ENCODE measurements at regions not wholly inside any gene's neighbourhood (a gene's known extent, or its start where the extent isn't known, plus 50 kb on each side); places are given as distances from the start of the nearest gene placed in this dataset.

DNA sequence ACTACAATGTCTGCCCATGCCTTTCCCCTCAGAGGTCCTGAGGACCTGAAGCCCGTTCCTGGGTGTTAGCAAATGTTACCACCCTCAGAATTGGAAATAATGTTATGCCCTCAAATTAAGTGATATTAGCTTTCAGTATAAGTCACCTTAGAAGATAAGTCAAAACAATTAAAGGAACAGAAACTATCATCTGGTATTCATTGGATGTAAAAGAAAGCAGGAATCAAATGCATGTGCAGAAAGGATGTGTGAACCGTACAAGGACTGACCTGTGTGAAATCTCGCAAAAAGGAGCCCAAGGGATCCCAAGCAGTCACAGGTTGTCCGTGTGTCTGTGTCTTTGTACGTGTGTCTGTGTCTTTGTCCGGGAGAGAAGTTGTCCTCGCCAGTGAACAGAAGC, 51.6 kb upstream of the TAB2 start:
- H3K27ac Mint-ChIP-seq = no peak overlapping the region
- H3K36me3 Mint-ChIP-seq (ENCODE audit: low read depth) = no peaks in the 10 kb centered on the region
- H3K4me3 Mint-ChIP-seq = no peak overlapping the region
- no peak for DNase-seq
- CTCF ChIA-PET = no interaction called here
- H3K9me3 ChIP-seq (ENCODE audit: control insufficient read depth in 1 of 2, insufficient read depth in 1 of 2, low read length in 2 of 2) = no peaks in the 10 kb centered on the region
- no peak overlapping the region for H3K4me3 ChIP-seq (ENCODE audit: low read length)
- H3K4me1 ChIP-seq (ENCODE audit: insufficient read depth, low read length) = peaks cover 33% of the 10 kb centered on the region
- no peak for ATAC-seq (ENCODE audit: poor library complexity)
- H3K36me3 ChIP-seq (ENCODE audit: insufficient read depth, low read length) = no peaks in the 10 kb centered on the region
- no peaks in the 10 kb centered on the region for H3K9me3 Mint-ChIP-seq
- no peaks in the 10 kb centered on the region for H3K27me3 ChIP-seq (ENCODE audit: control insufficient read depth in 1 of 2, insufficient read depth in 2 of 2, low read length in 2 of 2)
- intact Hi-C loops (cut with DNase I, micrococcal nuclease) = loop anchor here in 1 of 2 experiments (5.0 kb wide), 1 partner anchor 51 kb away; the partner anchor contains the start of gene TAB2
- H3K4me1 Mint-ChIP-seq (ENCODE audit: low read depth) = peaks cover 39% of the 10 kb centered on the region
- no peak overlapping the region for H3K27ac ChIP-seq (ENCODE audit: low read depth in 1 of 2, low read length in 2 of 2)
- no peak for TF ChIP-seq CTCF (IDR thresholded peaks at IDR 0.05)
- POLR2A ChIA-PET = no interaction called here
- no peaks in the 10 kb centered on the region for H3K27me3 Mint-ChIP-seq

GRCh38 chr6:149266659-149267058, 50.9 kb upstream of the TAB2 start:
- H3K27ac ChIP-seq (ENCODE audit: low read depth in 1 of 2, low read length in 2 of 2) = no peak overlapping the region
- Mint-ChIP-seq H3K4me1 (ENCODE audit: low read depth) (peaks cover 39% of the 10 kb centered on the region), H3K36me3 (ENCODE audit: low read depth) (no peaks in the 10 kb centered on the region), H3K4me3 (no peak overlapping the region), H3K9me3 (no peaks in the 10 kb centered on the region), H3K27me3 (no peaks in the 10 kb centered on the region), H3K27ac (no peak overlapping the region)
- TF ChIP-seq CTCF (IDR thresholded peaks at IDR 0.05) = no peak
- H3K9me3 ChIP-seq (ENCODE audit: control insufficient read depth in 1 of 2, insufficient read depth in 1 of 2, low read length in 2 of 2) = no peaks in the 10 kb centered on the region
- ChIA-PET CTCF (interaction anchor here (1.0 to 1.4 kb wide), 2 partner anchors 20 to 166 kb away, joined by 3 read pairs; no protein-coding TSS in a partner anchor), POLR2A (no interaction called here)
- intact Hi-C loops (cut with DNase I, micrococcal nuclease) = loop anchor here in 1 of 2 experiments (5.0 kb wide), 1 partner anchor 51 kb away; the partner anchor contains the start of gene TAB2
- no peak overlapping the region for H3K4me3 ChIP-seq (ENCODE audit: low read length)
- H3K27me3 ChIP-seq (ENCODE audit: control insufficient read depth in 1 of 2, insufficient read depth in 2 of 2, low read length in 2 of 2) = no peaks in the 10 kb centered on the region
- peaks cover 38% of the 10 kb centered on the region for H3K4me1 ChIP-seq (ENCODE audit: insufficient read depth, low read length)
- H3K36me3 ChIP-seq (ENCODE audit: insufficient read depth, low read length) = no peaks in the 10 kb centered on the region
- DNase-seq (peak in 1 of 14 experiments; percentile 20), ATAC-seq (ENCODE audit: poor library complexity) (no peak)

- peaks cover 39% of the 10 kb centered on the region for H3K4me1 Mint-ChIP-seq (ENCODE audit: low read depth)
Measured at GRCh38 chr6:149267072-149267471, 50.4 kb upstream of the TAB2 start.

More at GRCh38 chr6:149267072-149267471, 50.4 kb upstream of the TAB2 start:
- H3K4me1 ChIP-seq (ENCODE audit: insufficient read depth, low read length) = peaks cover 38% of the 10 kb centered on the region
- Mint-ChIP-seq H3K9me3 (no peaks in the 10 kb centered on the region), H3K27ac (no peak overlapping the region), H3K27me3 (no peaks in the 10 kb centered on the region), H3K36me3 (ENCODE audit: low read depth) (no peaks in the 10 kb centered on the region), H3K4me3 (no peak overlapping the region)
- DNase-seq = no peak
- H3K9me3 ChIP-seq (ENCODE audit: control insufficient read depth in 1 of 2, insufficient read depth in 1 of 2, low read length in 2 of 2) = no peaks in the 10 kb centered on the region
- ChIA-PET CTCF (interaction anchor here (1.0 to 1.4 kb wide), 2 partner anchors 20 to 165 kb away, joined by 3 read pairs; no protein-coding TSS in a partner anchor), POLR2A (no interaction called here)
- ATAC-seq (ENCODE audit: poor library complexity) = no peak
- H3K27ac ChIP-seq (ENCODE audit: low read depth in 1 of 2, low read length in 2 of 2) = no peak overlapping the region
- intact Hi-C loops (cut with DNase I, micrococcal nuclease) = loop anchor here in 1 of 2 experiments (5.0 kb wide), 1 partner anchor 50 kb away; the partner anchor contains the start of gene TAB2
- H3K27me3 ChIP-seq (ENCODE audit: control insufficient read depth in 1 of 2, insufficient read depth in 2 of 2, low read length in 2 of 2) = no peaks in the 10 kb centered on the region
- TF ChIP-seq CTCF (IDR thresholded peaks at IDR 0.05) = no peak
- H3K36me3 ChIP-seq (ENCODE audit: insufficient read depth, low read length) = no peaks in the 10 kb centered on the region
- H3K4me3 ChIP-seq (ENCODE audit: low read length) = no peak overlapping the region

Data from CD4-positive, alpha-beta T cell (primary cell).